ENCODE measurements at regions not wholly inside any gene's neighbourhood (a gene's known extent, or its start where the extent isn't known, plus 50 kb on each side); places are given as distances from the start of the nearest gene placed in this dataset.
"Not testable (repeated sequence)": the region's sequence is repeated elsewhere in the genome, so short reads cannot be mapped to it uniquely, and the experiment has no call there.

GRCh38 chr20:22819112-22819511, 216.0 kb upstream of the SSTR4 start:
- no peak for DNase-seq (ENCODE audit: low read depth)

DNA sequence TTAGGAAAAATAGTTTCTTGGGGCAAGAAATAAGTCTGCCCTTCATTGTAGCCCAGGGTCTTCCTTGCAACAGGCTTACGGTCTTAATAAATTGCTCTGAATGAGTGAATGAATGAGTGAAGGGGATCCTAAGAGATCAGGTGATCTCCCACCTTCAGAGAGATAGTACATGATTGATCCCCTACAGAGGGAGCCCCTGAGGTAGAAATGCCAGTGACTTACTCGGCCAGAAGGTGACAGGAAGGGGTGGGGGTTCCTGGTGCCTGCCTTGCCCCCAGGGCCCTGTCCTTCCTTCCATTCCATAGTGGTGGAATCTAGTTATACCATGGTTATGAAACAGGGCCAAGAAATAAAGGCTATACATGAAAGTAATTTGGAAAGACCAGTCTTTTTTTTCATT, 215.3 kb upstream of the SSTR4 start:
- DNase-seq (ENCODE audit: low read depth) = no peak

DNA sequence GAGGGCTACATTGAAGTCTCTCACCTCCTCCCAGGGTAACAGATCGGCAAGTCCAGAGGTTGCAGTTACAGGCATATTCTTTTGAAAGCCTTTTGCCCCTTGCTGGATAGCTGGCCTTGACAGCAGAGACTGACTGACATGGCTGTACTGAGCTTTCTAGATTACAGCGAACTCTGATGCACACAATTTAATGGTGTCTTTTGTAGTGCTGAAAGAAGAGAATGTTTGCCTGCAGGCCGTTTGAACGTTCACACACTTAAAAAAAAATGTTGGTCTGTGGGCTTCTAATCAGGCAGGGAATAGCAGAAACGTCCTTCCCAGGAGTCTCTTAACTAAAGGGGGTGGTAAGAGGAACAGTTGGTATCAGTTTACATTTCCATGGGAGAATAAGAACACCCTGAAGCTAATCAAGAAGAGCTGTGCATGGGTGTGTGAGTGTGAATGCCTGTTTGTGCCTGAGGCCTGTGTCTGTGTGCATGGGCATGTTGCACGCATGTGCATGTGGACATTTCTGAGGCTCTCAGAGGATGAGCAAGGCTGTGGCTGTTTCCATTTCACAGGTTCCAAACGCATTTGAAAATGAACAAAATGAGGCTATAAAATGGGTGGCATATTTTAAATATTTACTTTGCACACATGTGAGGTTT, 213.9 kb upstream of the SSTR4 start:
- no peak for DNase-seq (ENCODE audit: low read depth)

DNA sequence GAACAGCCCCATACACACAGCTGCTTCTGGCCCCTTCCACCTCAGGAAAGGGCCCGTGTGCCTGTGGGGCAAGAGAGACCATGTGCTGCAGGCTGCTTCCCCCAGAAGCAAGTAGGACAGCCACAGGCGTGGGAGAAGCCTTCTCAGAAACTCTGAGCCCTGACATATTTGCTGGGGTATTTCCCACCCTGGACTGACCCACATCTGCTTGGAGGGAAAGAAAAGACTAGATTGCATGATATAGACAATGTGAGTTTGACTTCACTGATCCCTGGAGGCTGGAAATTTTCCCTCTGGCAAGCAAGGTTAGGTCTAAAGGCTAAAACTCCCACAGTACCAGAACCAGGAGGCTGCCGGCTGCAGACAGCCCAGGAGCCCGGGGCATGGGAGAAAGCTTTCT, 213.3 kb upstream of the SSTR4 start:
- DNase-seq (ENCODE audit: low read depth) = no peak

DNA sequence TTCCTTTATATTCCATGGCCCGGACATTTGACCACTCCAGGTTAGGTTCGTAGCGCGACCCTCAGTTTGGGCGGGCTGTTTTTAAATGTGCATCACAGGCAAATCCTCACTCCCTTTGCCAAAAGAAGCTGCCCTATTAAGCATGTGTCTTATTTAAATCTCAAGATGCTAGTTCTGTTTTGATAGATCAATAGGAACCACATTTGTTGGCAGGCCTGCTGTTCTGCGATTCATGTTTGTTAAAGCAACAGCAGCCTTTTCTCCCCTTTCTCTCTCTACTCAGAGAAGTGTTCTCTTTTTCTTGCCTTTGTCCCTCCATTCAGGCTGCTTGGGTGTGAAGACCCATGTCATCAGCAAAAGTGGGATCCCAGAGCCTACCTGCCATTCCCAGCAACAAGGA, 212.0 kb upstream of the SSTR4 start:
- no peak for DNase-seq (ENCODE audit: low read depth)

DNA sequence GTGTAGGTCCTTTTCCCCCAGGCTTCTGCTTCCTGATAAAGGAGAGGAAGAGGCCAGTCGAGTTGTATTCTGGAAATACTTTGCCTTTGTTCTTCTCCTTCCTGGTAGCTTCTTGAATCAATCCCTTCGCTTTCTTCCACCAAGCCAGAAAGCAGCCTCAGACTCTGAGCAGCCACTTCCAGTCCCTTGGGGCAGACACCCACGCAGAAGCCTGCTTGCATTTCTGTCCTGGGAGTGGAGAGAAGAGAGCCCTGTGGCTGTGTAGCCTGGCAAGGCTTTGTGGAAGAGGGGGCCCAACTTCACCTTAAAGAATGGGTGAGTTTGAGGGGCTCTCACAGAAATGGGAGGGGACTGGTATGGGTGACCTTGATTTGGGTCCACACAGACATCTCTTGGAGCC, 211.0 kb upstream of the SSTR4 start:
- no peak for DNase-seq (ENCODE audit: low read depth)

GRCh38 chr20:22825076-22825475, 210.0 kb upstream of the SSTR4 start:
- no peak for DNase-seq (ENCODE audit: low read depth)

DNA sequence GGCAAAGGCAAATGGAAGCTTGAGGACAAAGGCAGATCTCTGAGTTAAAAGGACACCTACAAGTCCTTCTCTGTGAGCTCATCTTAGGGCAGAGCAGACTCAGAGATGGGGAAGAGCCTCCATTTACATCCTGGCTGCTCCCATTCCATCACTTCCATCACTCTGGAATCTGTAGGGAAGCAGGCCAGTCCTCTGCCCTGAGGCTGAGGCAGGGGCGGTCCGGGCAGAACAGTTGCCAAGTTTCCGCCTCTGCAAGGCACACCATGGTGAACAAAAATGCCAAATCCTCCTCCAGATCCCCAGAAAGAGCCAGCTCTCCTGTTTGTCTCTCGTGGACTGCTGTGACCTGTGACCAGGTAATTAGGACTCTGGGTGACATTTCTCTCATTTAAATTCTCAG, 209.6 kb upstream of the SSTR4 start:
- DNase-seq (ENCODE audit: low read depth) = no peak

DNA sequence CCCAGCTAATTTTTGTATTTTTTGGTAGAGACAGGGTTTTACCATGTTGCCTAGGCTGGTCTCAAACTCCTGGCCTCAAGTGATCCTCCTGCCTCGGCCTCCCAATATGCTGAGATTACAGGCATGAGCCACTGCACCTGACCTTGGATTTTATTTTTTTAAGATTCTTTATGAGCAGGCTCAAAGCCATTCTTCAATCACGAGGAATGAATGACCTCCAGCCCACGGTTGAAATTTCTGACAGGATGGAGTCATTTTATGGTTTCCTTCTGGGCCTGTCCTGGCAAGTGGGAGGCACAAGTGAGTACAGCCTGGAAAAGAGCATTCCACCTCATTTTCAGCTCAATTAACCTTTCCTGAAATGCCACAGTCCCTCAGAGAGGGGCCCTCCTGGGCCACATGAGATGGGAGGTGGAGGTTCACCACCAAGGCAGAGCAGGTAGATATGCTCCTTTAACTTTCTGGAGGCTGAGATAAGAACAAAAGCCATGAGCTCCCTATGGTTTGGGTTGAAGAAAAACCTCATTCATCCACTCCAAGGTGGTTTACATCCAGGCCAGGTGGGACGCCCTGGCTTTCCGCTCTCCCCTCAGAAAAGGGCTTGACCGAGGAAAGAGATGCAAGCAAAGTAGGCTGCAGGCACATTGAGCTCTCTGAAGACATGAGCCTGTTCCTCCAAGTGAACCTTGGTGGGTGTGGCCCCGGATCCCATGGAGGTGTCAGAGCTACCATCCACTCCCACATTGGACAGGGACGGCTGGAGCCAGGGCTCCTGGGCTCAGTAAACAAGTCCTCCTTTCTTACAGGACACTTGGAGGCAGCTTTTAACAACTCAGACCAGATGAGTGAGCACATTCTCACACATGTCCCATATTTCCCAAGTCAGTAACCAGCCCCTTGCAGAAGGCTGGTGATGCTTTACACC, 208.5 kb upstream of the SSTR4 start:
- no peak for DNase-seq (ENCODE audit: low read depth)

DNA sequence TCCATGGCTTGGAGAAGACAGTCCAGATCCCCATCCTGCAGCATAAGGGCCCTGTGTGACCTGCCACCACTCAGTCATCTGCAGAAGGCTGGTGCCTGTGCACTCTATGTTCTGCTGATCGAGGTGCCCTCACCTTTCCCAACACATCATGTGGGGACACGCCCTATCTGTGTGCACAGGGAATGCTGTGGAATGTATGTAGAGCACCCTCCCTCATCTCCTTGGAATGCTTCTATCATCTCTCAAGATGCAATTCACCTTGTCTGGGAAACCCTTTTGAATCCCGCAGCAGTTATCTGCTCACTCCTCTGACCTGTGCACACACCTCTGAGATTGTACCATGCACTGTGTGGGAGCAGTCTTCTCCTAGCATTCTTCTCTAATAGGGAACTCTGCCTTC, 207.2 kb upstream of the SSTR4 start:
- no peak for DNase-seq (ENCODE audit: low read depth)

GRCh38 chr20:22829356-22829755, 205.8 kb upstream of the SSTR4 start:
- no peak for DNase-seq (ENCODE audit: low read depth)

GRCh38 chr20:22830138-22830537, 205.0 kb upstream of the SSTR4 start:
- no peak for DNase-seq (ENCODE audit: low read depth)

DNA sequence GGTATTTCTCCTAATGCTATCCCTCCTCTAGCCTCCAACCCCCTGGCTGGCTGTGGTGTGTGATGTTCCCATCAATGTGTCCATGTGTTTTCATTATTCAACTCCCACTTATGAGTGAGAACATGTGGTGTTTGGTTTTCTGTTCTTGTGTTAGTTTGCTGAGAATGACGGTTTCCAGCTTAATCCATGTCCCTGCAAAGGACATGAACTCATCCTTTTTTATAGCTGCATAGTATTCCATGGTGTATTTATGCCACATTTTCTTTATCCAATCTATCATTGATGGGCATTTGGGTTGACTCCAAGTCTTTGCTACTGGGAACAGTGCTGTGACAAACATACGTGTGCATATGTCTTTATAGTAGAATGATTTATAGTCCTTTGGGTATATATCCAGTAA, 204.4 kb upstream of the SSTR4 start:
- not testable (repeated sequence) for DNase-seq (ENCODE audit: low read depth)

- DNase-seq (ENCODE audit: low read depth) = no peak
These were observed 201.3 kb upstream of the SSTR4 start for GRCh38 chr20:22833851-22834250.

DNA sequence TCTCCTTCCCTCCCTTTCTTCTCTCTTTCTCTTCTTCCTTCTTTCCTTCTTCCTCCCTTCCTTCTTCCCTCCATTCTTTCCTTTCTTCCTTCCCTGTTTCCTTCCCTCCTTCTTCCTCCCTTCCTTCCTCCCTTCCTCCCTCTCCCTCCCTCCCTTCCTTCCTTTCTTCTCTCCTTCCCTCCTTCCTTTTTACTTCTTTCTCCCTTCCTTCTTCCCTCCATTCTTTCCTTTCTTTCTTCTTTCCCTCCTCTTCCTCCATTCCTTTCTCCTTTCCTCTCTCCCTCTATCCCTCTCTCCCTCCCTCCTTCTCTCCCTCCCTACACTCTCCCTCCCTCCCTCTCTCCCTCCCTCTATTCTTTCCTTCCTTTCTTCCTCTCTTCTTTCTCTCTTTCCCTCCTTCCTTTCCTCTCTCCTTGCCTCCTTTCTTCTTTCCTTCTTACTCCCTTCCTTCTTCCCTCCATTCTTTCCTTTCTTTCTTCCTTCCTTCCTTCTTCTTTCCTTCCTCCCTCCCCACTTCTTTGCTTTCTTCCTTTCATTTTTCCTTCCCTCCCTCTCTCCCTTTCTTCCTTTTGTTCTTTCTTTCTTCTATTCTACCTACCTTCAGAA, 200.4 kb upstream of the SSTR4 start:
- DNase-seq (ENCODE audit: low read depth) = no peak

DNA sequence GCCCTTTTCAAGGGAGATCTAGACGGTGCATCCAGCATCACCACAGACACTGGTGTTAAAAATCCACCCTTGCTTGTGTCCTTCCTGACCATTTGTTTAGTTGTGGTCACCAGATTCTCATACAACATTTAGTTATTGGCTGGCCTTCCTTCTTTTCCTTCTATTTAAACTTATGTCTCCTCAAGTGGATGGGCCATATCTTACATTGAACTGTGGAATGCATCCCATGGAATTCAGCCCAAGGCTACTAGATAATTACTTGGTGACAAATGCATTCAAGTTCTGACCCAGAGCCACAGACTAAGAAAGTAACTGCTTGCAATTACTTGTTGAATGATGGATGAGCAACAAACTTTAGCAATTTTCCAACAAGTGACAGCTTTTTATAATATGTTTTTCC, 198.9 kb upstream of the SSTR4 start:
- no peak for DNase-seq (ENCODE audit: low read depth)

DNA sequence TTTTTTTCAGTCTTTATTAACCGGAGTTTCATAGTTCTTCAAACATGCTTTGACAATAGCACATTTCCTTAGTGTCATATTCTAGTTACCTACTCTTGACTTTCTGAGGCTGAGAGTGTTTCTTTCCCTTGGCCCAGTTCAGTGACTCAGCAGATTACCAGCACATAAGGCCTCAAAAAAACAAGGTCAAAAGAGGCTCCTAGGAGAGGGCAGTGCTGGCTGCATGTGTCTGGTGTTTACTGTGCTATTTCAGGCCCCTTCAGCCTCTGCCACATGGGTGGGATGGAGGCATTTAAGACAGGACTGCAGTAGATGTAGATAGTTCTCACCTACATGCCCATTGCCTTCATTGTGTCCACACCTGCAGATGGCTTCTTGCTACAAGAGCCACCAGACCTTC, 198.2 kb upstream of the SSTR4 start:
- DNase-seq (ENCODE audit: low read depth) = no peak

- no peak for DNase-seq (ENCODE audit: low read depth)
These were observed 197.1 kb upstream of the SSTR4 start for GRCh38 chr20:22838001-22838400.

DNA sequence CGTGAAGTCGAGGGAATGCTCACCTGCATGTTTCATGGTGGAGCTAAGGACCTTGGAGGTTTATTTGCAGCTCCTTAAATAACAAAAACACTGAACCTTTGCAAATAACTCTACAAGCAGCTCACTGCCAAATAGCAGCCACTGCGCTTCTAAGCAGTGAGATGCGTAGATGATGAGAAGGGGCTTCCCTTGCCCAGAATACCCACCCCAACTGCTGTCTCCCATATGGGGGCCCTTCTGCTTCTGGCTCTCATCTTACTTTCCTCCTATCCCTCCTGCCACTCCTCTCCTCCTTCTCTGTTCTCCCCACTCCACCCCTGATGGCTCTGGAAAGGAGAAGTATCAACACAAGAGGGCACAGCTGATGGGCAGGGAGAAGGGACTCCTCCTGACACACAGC, 193.3 kb upstream of the SSTR4 start:
- no peak for DNase-seq (ENCODE audit: low read depth)

- no peak for DNase-seq (ENCODE audit: low read depth)
These were observed 192.3 kb upstream of the SSTR4 start for GRCh38 chr20:22842793-22843192.

DNA sequence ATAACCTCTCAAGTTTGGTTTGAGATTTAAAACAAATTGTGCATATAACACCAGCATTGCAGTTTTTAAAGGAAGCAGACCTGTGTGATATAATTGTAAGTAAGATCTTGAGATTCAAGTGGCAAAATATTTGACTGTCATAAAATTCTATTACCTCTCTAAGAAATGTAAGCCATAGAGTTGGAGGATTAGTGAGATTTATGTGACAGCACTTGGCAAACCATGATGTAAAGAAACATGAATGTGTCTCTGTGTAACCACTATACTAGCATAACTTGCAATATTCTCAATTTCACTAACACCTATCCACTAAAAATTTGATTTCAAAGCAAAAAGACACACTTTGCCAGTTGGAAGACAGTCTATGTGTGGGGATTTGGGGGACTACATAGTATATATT, 190.2 kb upstream of the SSTR4 start:
- DNase-seq (ENCODE audit: low read depth) = no peak

DNA sequence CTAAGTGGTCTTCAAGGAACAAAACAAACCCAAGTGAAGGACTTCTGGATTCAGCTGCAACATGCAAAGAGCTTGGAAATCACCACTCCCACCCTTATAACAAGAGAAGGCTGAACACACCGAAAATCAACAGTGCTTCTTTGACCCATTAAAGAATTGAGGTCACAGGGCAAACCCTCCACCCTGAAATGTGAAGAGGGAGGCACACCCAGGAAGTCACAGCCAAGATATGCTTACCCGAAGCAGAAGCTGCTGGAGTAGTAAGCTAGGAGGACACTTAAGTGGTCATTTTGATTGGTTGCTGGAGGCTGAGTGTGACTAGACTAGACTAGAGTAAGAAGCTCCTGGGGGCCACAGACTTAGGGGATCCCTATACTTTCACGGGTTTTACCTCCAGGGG, 188.2 kb upstream of the SSTR4 start:
- no peak for DNase-seq (ENCODE audit: low read depth)

DNA sequence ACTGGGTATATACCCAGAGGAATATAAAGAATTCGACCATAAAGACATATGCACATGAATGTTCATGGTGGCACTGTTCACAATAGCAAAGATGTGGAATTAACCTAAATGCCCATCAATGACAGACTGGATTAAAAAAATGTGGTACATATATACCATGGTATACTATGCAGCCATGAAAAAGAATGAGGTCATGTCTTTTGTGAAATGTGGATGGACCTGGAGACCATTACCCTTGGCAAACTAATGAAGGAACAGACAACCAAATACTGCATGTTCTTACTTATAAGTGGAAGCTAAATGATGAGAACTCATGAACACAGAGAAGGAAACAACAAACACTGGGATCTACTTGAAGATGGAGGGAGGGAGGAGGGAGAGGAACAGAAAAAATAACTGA, 186.7 kb upstream of the SSTR4 start:
- DNase-seq (ENCODE audit: low read depth) = no peak

Data from stimulated activated CD4-positive, alpha-beta T cell treated with anti-CD3 and anti-CD28 coated beads, Interleukin-2, amount 100 ng/mL, for 4 hours (primary cell).